ENCODE measurements at regions not wholly inside any gene's neighbourhood (a gene's known extent, or its start where the extent isn't known, plus 50 kb on each side); places are given as distances from the start of the nearest gene placed in this dataset.

DNA sequence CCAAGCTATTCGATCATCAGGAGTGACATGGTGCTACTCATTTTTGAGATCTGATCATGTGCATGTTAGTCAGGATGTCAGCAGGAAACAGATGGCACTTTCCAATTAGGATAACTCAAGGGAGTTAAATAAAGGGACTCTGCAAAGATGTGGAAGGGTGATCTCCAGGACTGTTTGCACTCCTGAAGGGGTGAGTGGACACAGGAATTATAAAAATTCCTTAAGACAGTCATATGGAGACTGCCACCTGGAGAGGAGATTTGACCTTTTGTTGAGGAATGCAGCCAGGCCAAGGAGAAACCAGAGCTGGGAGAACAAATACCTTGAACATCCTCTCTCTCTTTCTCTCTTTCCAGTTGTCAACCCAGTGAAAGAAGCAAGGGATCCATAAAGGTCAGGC, 189.1 kb downstream of the GABRG2 start:
- no peaks in the 10 kb centered on the region for H3F3A ChIP-seq (replicated peaks; ENCODE audit: insufficient read depth)
- POLR2A ChIA-PET = no interaction called here
- H3K27me3 ChIP-seq (ENCODE audit: insufficient read depth) = no peaks in the 10 kb centered on the region
- H3K36me3 ChIP-seq (replicated peaks in 1 of 2; ENCODE audit: control insufficient read depth in 1 of 2, insufficient read depth in 2 of 2, low read length in 1 of 2) = no peaks in the 10 kb centered on the region
- no peak overlapping the region for H2AFZ ChIP-seq (ENCODE audit: low read depth)
- H3K79me2 ChIP-seq (ENCODE audit: insufficient read depth) = no peaks in the 10 kb centered on the region
- no peaks in the 10 kb centered on the region for H4K20me1 ChIP-seq (ENCODE audit: insufficient read depth)
- no peak overlapping the region for H3K27ac ChIP-seq (ENCODE audit: low read depth in 2 of 2, low read length in 1 of 2)
- no peaks in the 10 kb centered on the region; the same call in 1 of the 2 replicates for H3K9me3 ChIP-seq
- no peaks in the 10 kb centered on the region for H3K4me1 ChIP-seq (ENCODE audit: control insufficient read depth in 1 of 2, insufficient read depth in 2 of 2, low read depth in 1 of 2, low read length in 1 of 2)
- no peak overlapping the region for H3K4me2 ChIP-seq
- no peak for DNase-seq
- H3K4me3 ChIP-seq (ENCODE audit: low read depth in 2 of 2, low read length in 1 of 2) = no peak overlapping the region
- whole genome bisulfite sequencing (ENCODE audit: low lambda C conversion rate) = 8% methylated on average over 1 of the region's 1 CpG
- no peak overlapping the region for H3K9ac ChIP-seq
- TF ChIP-seq, protein P1, sequence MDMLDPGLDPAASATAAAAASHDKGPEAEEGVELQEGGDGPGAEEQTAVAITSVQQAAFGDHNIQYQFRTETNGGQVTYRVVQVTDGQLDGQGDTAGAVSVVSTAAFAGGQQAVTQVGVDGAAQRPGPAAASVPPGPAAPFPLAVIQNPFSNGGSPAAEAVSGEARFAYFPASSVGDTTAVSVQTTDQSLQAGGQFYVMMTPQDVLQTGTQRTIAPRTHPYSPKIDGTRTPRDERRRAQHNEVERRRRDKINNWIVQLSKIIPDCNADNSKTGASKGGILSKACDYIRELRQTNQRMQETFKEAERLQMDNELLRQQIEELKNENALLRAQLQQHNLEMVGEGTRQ (IDR thresholded peaks at IDR 0.05; ENCODE audit: borderline replicate concordance, low read depth, low read length) = no peak
- TF ChIP-seq, protein P2, sequence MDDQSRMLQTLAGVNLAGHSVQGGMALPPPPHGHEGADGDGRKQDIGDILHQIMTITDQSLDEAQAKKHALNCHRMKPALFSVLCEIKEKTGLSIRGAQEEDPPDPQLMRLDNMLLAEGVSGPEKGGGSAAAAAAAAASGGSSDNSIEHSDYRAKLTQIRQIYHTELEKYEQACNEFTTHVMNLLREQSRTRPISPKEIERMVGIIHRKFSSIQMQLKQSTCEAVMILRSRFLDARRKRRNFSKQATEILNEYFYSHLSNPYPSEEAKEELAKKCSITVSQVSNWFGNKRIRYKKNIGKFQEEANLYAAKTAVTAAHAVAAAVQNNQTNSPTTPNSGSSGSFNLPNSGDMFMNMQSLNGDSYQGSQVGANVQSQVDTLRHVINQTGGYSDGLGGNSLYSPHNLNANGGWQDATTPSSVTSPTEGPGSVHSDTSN (IDR thresholded peaks at IDR 0.05) = no peak
- TF ChIP-seq, protein P3, sequence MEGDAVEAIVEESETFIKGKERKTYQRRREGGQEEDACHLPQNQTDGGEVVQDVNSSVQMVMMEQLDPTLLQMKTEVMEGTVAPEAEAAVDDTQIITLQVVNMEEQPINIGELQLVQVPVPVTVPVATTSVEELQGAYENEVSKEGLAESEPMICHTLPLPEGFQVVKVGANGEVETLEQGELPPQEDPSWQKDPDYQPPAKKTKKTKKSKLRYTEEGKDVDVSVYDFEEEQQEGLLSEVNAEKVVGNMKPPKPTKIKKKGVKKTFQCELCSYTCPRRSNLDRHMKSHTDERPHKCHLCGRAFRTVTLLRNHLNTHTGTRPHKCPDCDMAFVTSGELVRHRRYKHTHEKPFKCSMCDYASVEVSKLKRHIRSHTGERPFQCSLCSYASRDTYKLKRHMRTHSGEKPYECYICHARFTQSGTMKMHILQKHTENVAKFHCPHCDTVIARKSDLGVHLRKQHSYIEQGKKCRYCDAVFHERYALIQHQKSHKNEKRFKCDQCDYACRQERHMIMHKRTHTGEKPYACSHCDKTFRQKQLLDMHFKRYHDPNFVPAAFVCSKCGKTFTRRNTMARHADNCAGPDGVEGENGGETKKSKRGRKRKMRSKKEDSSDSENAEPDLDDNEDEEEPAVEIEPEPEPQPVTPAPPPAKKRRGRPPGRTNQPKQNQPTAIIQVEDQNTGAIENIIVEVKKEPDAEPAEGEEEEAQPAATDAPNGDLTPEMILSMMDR (IDR thresholded peaks at IDR 0.05) = no peak
- TF ChIP-seq SIN3A (IDR thresholded peaks at IDR 0.05; ENCODE audit: borderline replicate concordance, low read depth, low read length) (no peak), NFIC (IDR thresholded peaks at IDR 0.05; ENCODE audit: borderline replicate concordance) (no peak), MEF2A (IDR thresholded peaks at IDR 0.05; ENCODE audit: borderline replicate concordance, low read depth) (no peak), FOXJ3 (CRISPR knock-in tag; IDR thresholded peaks at IDR 0.05) (no peak), ELF1 (IDR thresholded peaks at IDR 0.05) (no peak), TCF12 (IDR thresholded peaks at IDR 0.05) (no peak)
- TF ChIP-seq, protein P4, sequence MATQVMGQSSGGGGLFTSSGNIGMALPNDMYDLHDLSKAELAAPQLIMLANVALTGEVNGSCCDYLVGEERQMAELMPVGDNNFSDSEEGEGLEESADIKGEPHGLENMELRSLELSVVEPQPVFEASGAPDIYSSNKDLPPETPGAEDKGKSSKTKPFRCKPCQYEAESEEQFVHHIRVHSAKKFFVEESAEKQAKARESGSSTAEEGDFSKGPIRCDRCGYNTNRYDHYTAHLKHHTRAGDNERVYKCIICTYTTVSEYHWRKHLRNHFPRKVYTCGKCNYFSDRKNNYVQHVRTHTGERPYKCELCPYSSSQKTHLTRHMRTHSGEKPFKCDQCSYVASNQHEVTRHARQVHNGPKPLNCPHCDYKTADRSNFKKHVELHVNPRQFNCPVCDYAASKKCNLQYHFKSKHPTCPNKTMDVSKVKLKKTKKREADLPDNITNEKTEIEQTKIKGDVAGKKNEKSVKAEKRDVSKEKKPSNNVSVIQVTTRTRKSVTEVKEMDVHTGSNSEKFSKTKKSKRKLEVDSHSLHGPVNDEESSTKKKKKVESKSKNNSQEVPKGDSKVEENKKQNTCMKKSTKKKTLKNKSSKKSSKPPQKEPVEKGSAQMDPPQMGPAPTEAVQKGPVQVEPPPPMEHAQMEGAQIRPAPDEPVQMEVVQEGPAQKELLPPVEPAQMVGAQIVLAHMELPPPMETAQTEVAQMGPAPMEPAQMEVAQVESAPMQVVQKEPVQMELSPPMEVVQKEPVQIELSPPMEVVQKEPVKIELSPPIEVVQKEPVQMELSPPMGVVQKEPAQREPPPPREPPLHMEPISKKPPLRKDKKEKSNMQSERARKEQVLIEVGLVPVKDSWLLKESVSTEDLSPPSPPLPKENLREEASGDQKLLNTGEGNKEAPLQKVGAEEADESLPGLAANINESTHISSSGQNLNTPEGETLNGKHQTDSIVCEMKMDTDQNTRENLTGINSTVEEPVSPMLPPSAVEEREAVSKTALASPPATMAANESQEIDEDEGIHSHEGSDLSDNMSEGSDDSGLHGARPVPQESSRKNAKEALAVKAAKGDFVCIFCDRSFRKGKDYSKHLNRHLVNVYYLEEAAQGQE (IDR thresholded peaks at IDR 0.05; ENCODE audit: low read depth, low read length) = no peak
- CTCF ChIA-PET = interaction anchor here (5.4 kb wide), 1 partner anchor 8 kb away, joined by 32 read pairs; no protein-coding TSS in a partner anchor
- no peaks in the 10 kb centered on the region for H3K9me2 ChIP-seq

Measured in SK-N-SH (cell line).